ENCODE measurements at regions not wholly inside any gene's neighbourhood (a gene's known extent, or its start where the extent isn't known, plus 50 kb on each side); places are given as distances from the start of the nearest gene placed in this dataset.

GRCh38 chr13:27005976-27006518 is 165.6 kb downstream of the USP12 start:
- DNase-seq (ENCODE audit: low read depth): no peak
- TF ChIP-seq, protein P1, sequence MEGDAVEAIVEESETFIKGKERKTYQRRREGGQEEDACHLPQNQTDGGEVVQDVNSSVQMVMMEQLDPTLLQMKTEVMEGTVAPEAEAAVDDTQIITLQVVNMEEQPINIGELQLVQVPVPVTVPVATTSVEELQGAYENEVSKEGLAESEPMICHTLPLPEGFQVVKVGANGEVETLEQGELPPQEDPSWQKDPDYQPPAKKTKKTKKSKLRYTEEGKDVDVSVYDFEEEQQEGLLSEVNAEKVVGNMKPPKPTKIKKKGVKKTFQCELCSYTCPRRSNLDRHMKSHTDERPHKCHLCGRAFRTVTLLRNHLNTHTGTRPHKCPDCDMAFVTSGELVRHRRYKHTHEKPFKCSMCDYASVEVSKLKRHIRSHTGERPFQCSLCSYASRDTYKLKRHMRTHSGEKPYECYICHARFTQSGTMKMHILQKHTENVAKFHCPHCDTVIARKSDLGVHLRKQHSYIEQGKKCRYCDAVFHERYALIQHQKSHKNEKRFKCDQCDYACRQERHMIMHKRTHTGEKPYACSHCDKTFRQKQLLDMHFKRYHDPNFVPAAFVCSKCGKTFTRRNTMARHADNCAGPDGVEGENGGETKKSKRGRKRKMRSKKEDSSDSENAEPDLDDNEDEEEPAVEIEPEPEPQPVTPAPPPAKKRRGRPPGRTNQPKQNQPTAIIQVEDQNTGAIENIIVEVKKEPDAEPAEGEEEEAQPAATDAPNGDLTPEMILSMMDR (IDR thresholded peaks at IDR 0.05; ENCODE audit: control insufficient read depth, extremely low read depth, insufficient read depth): no peak
- no peak overlapping the region for H3K4me3 ChIP-seq (ENCODE audit: low read depth, low read length)

GRCh38 chr13:27005556-27005955 is 166.1 kb downstream of the USP12 start:
- H3K4me3 ChIP-seq (ENCODE audit: low read depth, low read length): no peak overlapping the region
- DNase-seq (ENCODE audit: low read depth): no peak
- TF ChIP-seq, protein P1 (IDR thresholded peaks at IDR 0.05; ENCODE audit: control insufficient read depth, extremely low read depth, insufficient read depth): no peak

DNA sequence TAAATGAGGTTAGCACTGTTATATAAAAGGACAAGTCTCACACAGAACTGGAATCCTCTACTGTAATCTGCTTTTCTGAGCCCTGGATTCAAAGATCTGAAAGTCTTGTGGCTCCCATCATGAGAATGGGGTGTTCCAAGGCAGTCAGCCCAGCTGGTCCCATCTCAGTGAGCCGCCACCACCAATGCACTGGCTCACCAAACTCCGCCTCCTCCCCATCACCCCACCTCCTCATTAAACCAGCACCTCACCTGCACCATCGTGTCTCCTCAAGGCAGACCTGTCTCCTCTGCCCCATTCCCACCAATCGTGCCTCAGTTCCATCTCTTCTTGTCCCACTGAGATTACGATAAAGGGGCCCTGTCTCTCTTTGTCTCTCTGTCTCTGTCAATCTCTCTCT is 166.7 kb downstream of the USP12 start:
- TF ChIP-seq, protein P1 (IDR thresholded peaks at IDR 0.05; ENCODE audit: control insufficient read depth, extremely low read depth, insufficient read depth): no peak
- DNase-seq (ENCODE audit: low read depth): no peak
- H3K4me3 ChIP-seq (ENCODE audit: low read depth, low read length): no peak overlapping the region

DNA sequence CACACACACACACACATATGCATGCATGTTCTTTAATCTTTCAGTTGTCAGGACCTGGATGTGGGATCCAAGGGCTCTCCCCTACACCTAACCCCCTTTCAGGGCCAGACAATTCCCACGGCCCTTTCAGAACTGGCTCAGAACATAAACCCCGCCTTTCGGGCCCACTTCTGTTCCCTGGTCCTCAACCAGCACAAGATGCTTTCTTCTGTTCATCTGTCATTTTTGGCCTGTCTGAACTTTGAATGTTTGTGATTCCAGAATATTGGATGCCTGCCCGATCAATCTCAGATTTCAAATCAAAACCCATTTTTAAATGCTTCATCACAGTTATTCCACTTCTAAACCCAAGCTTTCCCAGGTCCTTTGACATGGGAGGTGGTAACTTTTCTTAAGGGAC is 167.3 kb downstream of the USP12 start:
- TF ChIP-seq, protein P1 (IDR thresholded peaks at IDR 0.05; ENCODE audit: control insufficient read depth, extremely low read depth, insufficient read depth): no peak
- no peak for DNase-seq (ENCODE audit: low read depth)
- no peak overlapping the region for H3K4me3 ChIP-seq (ENCODE audit: low read depth, low read length)

GRCh38 chr13:27001705-27002104 is 169.9 kb downstream of the USP12 start:
- TF ChIP-seq, protein P1 (IDR thresholded peaks at IDR 0.05; ENCODE audit: control insufficient read depth, extremely low read depth, insufficient read depth): no peak
- DNase-seq (ENCODE audit: low read depth): no peak
- no peak overlapping the region for H3K4me3 ChIP-seq (ENCODE audit: low read depth, low read length)

GRCh38 chr13:27000686-27001085 is 170.9 kb downstream of the USP12 start:
- DNase-seq (ENCODE audit: low read depth): no peak
- H3K4me3 ChIP-seq (ENCODE audit: low read depth, low read length): no peak overlapping the region
- TF ChIP-seq, protein P1 (IDR thresholded peaks at IDR 0.05; ENCODE audit: control insufficient read depth, extremely low read depth, insufficient read depth): no peak

- no peak overlapping the region for H3K4me3 ChIP-seq (ENCODE audit: low read depth, low read length)
- no peak for DNase-seq (ENCODE audit: low read depth)
- TF ChIP-seq, protein P1 (IDR thresholded peaks at IDR 0.05; ENCODE audit: control insufficient read depth, extremely low read depth, insufficient read depth): no peak
Measured at GRCh38 chr13:26999499-26999898, 172.1 kb downstream of the USP12 start.
